Endothelial cell of umbilical vein (primary cell): ENCODE measurements at regions not wholly inside any gene's neighbourhood (a gene's known extent, or its start where the extent isn't known, plus 50 kb on each side); places are given as distances from the start of the nearest gene placed in this dataset.
"Not testable (repeated sequence)": the region's sequence is repeated elsewhere in the genome, so short reads cannot be mapped to it uniquely, and the experiment has no call there.

Source experiments
- BruUV-seq: library from RNA; stranded (reverse); fragments of 400-500 nt; replicated peaks from 2 replicates; lab custom pipeline; 2021; lab: Mats Ljungman, UMichigan
- CTCF ChIA-PET: fragments of 300-600, 350-600 bp; sonication (Branson Sonifier 250); formaldehyde crosslinking; loops from one replicate; lab custom pipeline; 2021; ENCODE audit warnings: antibody characterized with exemption, inconsistent platforms; lab: Charles Lee
- POLR2A ChIA-PET: fragments of 300-600, 350-600 bp; sonication (Branson Sonifier 250); formaldehyde crosslinking; loops from one replicate; lab custom pipeline; 2021; ENCODE audit warnings: antibody characterized with exemption, inconsistent platforms; lab: Charles Lee
- DNase-seq: peaks from one replicate; pipeline ENCODE4 v3.0.0-alpha.2; 2011; ENCODE audit warnings: low read depth, low spot score
- FAIRE-seq: peaks from 2 replicates; lab custom pipeline; 2011; peaks lifted over from hg19 to GRCh38; lab: Jason Lieb, UNC
- H2AFZ ChIP-seq: 2 replicates; pipeline ENCODE4 v1.6.0; 2012; ENCODE audit warnings: low read depth, low read length, control low read depth, inconsistent platforms
- H3K27ac ChIP-seq: 2 replicates; pipeline ENCODE4 v1.5.1; 2011; ENCODE audit warnings: low read depth, mild to moderate bottlenecking, control low read depth, low read length, moderate library complexity; ENCODE audit not compliant: insufficient read depth
- H3K27me3 ChIP-seq, 2 experiments: 2 replicates each; pipeline versions ENCODE4 v1.6.0 to v1.6.1; 2011; ENCODE audit warnings: low read length in 2 of 2, mixed read lengths in 1 of 2; ENCODE audit not compliant: control insufficient read depth in 2 of 2, insufficient read depth in 2 of 2
- H3K36me3 ChIP-seq, 2 experiments: 2 replicates in 1 of 2; 3 replicates in 1 of 2; pipeline ENCODE4 v1.5.1; 2011; ENCODE audit warnings: low read length in 2 of 2, mild to moderate bottlenecking in 1 of 2, moderate library complexity in 1 of 2; ENCODE audit not compliant: control insufficient read depth in 2 of 2, insufficient read depth in 2 of 2; ENCODE audit errors: extremely low read depth in 1 of 2
- H3K4me1 ChIP-seq: 3 replicates; pipeline ENCODE4 v1.5.1; 2011; ENCODE audit warnings: mild to moderate bottlenecking, low read length; ENCODE audit not compliant: control insufficient read depth, insufficient read depth; ENCODE audit errors: extremely low read depth
- H3K4me2 ChIP-seq: 2 replicates; pipeline ENCODE4 v1.6.1; 2011; ENCODE audit warnings: low read length, control low read depth, mixed read lengths; ENCODE audit not compliant: insufficient read depth
- H3K4me3 ChIP-seq, 3 experiments: fragments of 200-600 bp in 1 of 3; sonication (generic), shearing (Covaris generic) in 1 of 3; replicated peaks in 1 of 3; 2 replicates each; pipeline ENCODE4 v1.5.1; 2011 to 2016; ENCODE audit warnings: control low read depth in 3 of 3, low read length in 3 of 3, mild to moderate bottlenecking in 2 of 3, inconsistent platforms in 1 of 3, low read depth in 1 of 3, moderate library complexity in 1 of 3; ENCODE audit not compliant: insufficient read depth in 1 of 3
- H3K79me2 ChIP-seq: 2 replicates; pipeline ENCODE4 v1.6.0; 2012; ENCODE audit warnings: low read length, inconsistent platforms; ENCODE audit not compliant: control insufficient read depth, insufficient read depth
- H3K9ac ChIP-seq: replicated peaks from 2 replicates; pipeline ENCODE3; 2011; ENCODE audit warnings: low read length, control low read depth; ENCODE audit not compliant: insufficient read depth; ENCODE audit errors: extremely low read depth
- H3K9me1 ChIP-seq: replicated peaks from 3 replicates; pipeline ENCODE4 v1.6.0; 2011; ENCODE audit warnings: mild to moderate bottlenecking, low read length; ENCODE audit not compliant: control insufficient read depth, insufficient read depth; ENCODE audit errors: extremely low read depth
- H3K9me3 ChIP-seq: replicated peaks from 2 replicates; pipeline ENCODE4 v1.5.1; 2012; ENCODE audit warnings: low read length, inconsistent platforms; ENCODE audit not compliant: control insufficient read depth, insufficient read depth
- H4K20me1 ChIP-seq: replicated peaks from 2 replicates; pipeline ENCODE3; 2011; ENCODE audit warnings: mild to moderate bottlenecking, low read length; ENCODE audit not compliant: control insufficient read depth, insufficient read depth; ENCODE audit errors: extremely low read depth
- dilution Hi-C: fragments of 300-500 bp; cut with MboI; formaldehyde crosslinking; loops from one replicate; pipeline ENCODE4 v1.15.0; 2019; ENCODE audit warnings: low sequenced_read_pairs; ENCODE audit not compliant: extremely low pct_ligation_motif_present
- intact Hi-C: fragments of 100-400 bp; cut with micrococcal nuclease; formaldehyde crosslinking; loops from one replicate; pipeline ENCODE4 v1.10.0; 2022

DNA sequence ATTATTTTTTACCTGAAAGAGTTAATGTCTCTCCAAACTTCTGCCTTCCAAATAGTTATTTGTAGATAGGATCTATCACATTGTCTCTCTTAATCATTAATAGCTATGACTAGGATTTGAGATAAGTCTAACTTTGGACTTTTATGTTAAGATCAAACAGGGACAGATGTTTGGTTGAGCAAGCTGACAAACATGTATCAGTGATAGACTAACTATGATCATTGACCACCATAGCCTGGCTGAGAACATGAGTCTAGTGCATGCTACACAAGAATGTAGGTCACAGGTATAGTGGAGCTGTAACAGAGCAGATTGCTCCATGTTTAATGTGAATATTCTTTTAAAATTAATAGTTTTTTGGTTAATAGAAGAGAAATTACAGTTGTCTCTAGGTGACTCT, 52.0 kb downstream of the SYT15B start:
- intact Hi-C loops, H2AFZ ChIP-seq, H3K9me1 ChIP-seq, FAIRE-seq, BruUV-seq, H3K27ac ChIP-seq, H3K4me3 ChIP-seq, H3K36me3 ChIP-seq, dilution Hi-C loops, DNase-seq, H3K79me2 ChIP-seq, H3K9ac ChIP-seq, H3K9me3 ChIP-seq, H4K20me1 ChIP-seq, H3K4me1 ChIP-seq, CTCF ChIA-PET, H3K4me2 ChIP-seq, POLR2A ChIA-PET, H3K27me3 ChIP-seq: not testable (repeated sequence)

DNA sequence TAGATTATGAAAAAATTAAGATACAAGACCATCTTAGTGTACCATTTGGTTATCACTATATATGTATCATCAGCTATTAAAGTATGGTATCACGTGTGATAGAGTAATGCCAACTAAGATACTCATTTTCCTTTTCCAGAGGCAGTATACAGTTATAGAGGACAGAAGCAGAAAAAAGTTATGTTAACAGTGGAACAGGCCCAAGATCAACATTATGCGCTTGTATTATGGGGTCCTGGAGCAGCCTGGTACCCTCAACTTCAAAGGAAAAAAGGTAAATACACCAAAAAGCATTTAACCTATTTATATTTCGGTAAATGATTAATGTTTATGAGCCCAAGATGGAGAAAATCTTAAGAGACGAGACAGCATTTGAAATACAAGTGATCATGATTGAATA, 52.9 kb downstream of the SYT15B start:
- intact Hi-C loops, H3K27me3 ChIP-seq, DNase-seq, H3K79me2 ChIP-seq, H3K4me3 ChIP-seq, CTCF ChIA-PET, H3K4me1 ChIP-seq, FAIRE-seq, H3K27ac ChIP-seq, H3K4me2 ChIP-seq, dilution Hi-C loops, H2AFZ ChIP-seq, H4K20me1 ChIP-seq, H3K36me3 ChIP-seq, H3K9ac ChIP-seq, BruUV-seq, H3K9me1 ChIP-seq, POLR2A ChIA-PET, H3K9me3 ChIP-seq: not testable (repeated sequence)

DNA sequence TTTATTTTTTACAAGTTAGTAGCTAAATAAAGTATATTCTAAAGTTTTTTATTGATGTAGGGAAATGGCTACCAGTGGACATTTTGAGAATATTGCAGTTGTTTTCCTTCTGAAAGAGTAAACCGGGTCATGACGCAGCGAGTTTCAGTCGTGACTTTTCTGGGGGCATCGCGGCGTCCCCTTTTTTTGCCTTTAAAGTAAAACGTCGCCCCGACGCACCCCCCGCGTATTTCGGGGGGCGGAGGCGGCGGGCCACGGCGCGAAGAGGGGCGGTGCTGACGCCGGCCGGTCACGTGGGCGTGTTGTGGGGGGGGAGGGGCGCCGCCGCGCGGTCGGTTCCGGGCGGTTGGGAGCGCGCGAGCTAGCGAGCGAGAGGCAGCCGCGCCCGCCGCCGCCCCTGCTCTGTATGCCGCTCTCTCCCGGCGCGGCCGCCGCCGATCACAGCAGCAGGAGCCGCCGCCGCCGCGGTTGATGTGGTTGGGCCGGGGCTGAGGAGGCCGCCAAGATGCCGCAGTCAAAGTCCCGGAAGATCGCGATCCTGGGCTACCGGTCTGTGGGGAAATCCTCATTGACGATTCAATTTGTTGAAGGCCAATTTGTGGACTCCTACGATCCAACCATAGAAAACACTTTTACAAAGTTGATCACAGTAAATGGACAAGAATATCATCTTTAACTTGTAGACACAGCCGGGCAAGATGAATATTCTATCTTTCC, 57.5 kb downstream of the SYT15B start:
- H4K20me1 ChIP-seq, H2AFZ ChIP-seq, dilution Hi-C loops, H3K9me3 ChIP-seq, H3K27me3 ChIP-seq, H3K4me1 ChIP-seq, intact Hi-C loops, CTCF ChIA-PET, FAIRE-seq, H3K9ac ChIP-seq, H3K9me1 ChIP-seq, H3K27ac ChIP-seq, H3K79me2 ChIP-seq, H3K4me2 ChIP-seq, H3K36me3 ChIP-seq, POLR2A ChIA-PET: not testable (repeated sequence)
- TSS peak; percentile 78 for BruUV-seq
- peak; percentile 13 for DNase-seq
- peak overlapping the region in 2 of 3 experiments; percentile 30 to 43 for H3K4me3 ChIP-seq

DNA sequence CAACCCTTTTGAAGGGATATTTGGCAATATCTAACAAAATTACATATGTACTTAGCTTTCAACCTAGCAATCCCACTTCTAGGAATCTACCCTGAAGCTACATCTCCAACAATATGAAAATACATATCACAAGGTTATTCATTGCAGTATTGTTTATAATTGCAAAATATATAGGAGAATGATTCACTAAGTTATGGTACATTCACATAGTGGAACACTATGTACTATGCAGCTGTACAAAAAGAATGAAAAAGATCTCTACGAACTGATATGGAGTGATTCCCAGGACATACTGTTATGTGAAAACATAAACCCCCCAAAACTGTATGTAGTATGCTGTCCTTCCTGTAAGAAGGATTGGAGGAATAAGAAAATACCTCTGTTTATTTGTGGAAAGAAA, 62.1 kb downstream of the SYT15B start:
- BruUV-seq, dilution Hi-C loops, H3K4me1 ChIP-seq, FAIRE-seq, H3K4me3 ChIP-seq, POLR2A ChIA-PET, H3K9ac ChIP-seq, H3K27me3 ChIP-seq, intact Hi-C loops, H3K9me1 ChIP-seq, H3K79me2 ChIP-seq, H3K9me3 ChIP-seq, H3K36me3 ChIP-seq, CTCF ChIA-PET, H4K20me1 ChIP-seq: not testable (repeated sequence)
- Histone ChIP-seq H3K27ac (peak overlapping the region; percentile 18), H3K4me2 (peak overlapping the region; percentile 24), H2AFZ (peak overlapping the region; percentile 18)
- peak; percentile 1 for DNase-seq
